HG03558 (cell line): ENCODE measurements at regions not wholly inside any gene's neighbourhood (a gene's known extent, or its start where the extent isn't known, plus 50 kb on each side); places are given as distances from the start of the nearest gene placed in this dataset.

Experiments used
- ATAC-seq: cut with Tn5 transposase; IDR thresholded peaks from one replicate; pipeline ENCODE4 v1.9.1; 2021; ENCODE audit warnings: moderate number of reproducible peaks; ENCODE audit not compliant: unreplicated experiment; ENCODE audit errors: extremely low read depth

DNA sequence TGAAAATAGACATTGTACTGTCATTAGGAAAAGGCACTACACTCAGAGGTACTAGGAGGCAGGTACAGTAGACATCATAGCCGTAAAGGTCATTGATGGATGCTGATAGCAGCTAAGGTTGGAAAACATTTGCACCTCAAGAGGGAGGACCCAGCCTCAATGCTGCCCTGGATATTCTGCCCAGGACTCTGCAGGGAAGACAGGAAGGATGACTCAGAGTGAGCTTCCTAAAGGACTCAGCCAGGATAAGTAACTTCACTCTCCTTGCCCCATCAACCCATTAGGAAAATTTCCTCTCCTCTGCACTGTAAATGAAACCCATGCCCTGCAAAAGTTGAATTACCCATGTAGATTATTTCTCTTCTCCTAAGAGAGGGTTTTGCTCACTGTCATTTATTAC lies 617.9 kb upstream of the MKI67 start:
- no peak for ATAC-seq

DNA sequence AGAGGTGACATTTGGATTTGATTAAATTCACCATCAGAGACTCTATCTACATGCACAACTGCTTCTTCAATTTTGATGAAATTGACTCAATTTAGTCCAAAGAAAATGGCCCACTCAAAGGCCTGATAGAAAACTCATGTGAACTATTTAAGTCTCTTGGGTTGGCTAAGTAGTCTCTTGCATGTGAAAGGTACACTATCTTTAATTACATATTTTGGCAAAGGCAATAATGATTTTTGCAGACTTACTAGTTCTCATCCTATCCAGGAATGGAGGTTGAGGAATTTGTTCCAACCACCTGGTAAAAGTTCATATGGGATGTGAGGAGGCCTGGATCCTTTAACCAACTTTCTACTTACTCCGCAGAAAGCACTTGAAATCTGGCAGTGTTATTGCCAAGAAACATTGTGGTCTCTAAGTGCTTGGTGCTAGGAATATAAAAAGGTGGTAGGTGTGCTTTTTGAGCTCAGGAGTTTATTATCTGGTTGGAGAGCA lies 618.6 kb upstream of the MKI67 start:
- no peak for ATAC-seq

DNA sequence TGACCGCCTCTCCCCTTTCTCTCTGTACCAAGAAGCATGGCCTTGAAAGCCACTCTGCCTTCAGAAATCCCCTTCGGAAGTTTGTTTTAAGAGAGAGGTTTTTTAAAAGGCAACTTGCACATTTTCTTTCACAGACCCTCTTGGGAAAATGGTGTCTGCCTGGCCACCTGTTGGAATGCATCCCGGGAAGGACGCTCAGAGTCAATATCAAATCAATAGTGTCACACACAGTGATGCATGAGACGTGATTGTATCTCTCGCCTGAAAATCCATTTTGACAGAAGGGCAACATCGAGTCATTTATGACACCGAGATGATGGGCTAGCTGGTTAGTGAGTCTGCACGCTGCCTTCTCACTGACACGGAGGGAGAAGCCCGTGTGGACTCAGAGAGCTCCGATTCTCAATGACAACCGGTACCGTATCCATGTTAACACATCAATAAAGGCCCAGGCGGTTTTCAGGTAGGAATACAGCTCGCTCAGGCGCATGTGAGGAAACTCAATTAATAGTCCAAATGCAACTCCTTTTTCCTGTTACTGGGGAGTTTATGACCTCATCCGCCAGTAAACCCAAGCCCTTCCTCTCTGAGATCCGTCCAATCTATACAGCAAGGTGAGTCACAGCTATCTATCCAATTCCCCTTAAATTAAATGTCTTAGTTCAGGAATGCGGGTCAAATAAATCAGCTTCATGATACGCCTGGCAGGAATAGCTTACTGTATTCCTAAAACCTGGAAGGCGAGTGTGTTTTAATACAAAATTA lies 621.5 kb upstream of the MKI67 start:
- no peak for ATAC-seq

DNA sequence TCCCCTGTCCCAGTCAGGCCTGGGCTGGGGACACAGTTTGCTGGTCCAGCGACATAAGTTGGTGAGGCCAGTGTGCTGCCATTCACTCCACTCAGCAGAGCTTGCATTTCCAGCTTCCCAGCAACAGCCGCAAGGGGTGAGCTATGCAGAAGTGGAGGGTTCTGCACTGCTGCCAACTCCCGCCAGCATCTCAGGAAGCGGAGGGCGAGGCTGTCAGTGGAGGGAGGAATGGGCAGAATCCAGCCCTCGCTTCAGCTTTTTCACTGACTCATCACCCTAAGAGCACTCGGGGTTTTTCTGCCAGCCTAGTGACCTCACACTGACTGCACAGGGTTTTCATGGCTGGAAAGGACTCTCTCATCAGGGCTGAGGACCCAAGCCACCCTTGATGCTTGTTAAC lies 625.1 kb upstream of the MKI67 start:
- ATAC-seq, result no peak

DNA sequence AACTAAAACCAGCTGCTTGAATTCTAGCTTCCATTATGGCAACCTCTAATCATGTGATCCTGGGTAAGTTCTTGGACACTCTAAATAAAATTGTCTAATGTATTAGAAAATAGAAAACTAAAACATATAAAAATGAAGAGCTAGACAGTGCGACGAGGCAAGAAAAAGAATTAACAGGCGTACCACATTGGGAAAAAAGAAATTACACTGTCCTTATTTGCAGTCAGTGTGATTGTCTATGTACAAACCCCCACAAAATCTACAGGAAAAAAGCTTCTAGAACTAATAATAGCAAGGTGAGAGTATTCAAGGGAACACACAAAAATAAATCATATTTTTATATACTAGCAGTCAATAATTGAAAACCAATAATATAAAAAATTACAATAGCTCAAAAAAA lies 625.6 kb upstream of the MKI67 start:
- ATAC-seq, result no peak

DNA sequence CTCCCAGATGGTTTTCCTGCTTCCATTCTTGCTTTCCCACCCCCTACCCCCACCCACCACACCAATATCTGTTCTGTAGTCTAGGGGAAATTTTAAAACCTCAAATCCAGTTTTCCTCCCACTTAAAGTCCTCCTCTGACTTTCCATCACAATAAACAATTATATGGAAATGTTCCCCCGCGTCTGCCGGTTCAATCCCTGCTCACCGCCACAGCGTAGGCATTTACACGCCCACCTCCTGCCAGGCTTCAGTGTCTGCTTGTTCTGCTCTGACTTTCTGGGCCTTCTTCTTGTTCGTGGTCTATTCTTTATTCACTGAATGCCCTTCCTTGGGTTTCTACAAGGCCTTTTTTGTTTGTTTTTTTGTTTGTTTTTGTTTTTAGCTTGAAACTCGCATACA lies 633.0 kb upstream of the MKI67 start:
- ATAC-seq, result no peak

DNA sequence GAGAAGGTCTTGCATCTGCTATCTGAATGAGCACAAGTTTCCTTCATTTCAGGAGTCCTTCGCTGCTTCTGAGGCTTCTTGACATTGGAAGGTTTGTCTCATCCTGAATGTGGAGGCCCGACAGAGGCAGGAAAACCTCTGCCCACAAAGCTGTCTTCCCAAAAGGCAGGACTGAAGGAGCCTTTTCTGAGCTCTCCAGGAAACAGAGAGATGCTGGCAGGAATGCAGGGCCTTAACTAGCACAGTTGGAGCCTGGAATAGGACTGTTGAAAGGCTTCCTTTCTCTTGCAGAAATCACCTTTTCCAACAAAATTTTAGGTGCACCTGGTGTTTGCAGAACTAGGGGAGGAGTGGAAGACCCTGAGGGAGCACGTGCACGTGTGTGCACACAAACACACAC lies 637.4 kb upstream of the MKI67 start:
- ATAC-seq, result no peak

DNA sequence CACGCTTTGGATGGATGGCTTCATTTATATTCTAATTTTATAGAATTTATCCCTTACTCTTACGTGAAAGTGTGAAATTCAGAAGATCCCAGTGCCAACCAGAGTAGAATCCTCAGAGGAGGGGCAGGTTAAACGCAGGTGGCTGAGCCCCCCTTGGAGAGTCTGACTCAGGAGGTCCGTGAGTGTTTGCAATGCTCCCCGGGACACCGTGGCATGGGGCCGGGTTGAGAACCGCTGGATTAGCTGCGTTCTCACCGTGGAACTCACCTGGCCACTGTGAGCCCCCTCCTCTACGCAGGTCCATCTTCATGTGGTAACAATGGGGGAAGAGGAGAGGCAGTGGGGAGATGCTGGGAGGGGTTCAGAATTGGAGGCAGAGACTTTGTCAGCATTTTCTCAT lies 638.0 kb upstream of the MKI67 start:
- no peak for ATAC-seq

DNA sequence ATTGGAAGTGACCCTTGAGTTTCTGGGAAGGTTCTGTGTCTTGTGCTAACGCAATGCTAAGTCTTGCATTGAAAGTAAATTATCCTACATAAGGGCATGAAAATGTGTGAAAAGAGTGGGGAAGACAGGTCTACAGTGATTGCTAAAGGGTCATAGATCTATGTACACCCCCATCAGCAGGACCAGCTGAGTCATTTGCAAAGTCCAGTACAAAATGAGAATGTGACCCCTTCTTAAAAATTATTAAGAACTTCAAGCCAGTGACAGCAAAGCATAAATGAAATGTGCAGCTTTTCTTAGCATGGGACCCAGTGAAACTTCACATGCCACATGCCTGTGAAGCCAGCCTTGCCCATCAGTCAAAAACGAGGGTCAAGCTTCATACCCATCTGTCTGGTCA lies 640.7 kb upstream of the MKI67 start:
- ATAC-seq, result no peak

DNA sequence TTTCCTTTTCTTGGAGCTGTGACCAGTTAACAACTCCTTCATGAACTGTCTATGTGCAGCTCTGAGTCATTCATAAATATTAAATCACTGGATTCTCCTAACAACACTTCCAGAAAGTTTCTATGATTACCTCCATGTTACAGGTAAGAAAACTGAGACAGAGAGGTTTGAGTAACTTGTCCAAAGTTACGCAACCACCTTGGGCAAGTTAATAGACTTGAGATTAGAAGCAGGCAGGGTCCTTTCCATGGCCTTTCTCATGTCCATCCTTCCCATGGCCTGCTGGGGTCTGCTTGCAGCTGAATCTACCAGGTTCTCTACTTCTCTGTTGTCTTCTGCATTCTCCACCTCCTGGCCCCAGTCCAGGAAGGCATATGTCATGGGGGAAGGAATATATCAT lies 648.8 kb upstream of the MKI67 start:
- no peak for ATAC-seq

DNA sequence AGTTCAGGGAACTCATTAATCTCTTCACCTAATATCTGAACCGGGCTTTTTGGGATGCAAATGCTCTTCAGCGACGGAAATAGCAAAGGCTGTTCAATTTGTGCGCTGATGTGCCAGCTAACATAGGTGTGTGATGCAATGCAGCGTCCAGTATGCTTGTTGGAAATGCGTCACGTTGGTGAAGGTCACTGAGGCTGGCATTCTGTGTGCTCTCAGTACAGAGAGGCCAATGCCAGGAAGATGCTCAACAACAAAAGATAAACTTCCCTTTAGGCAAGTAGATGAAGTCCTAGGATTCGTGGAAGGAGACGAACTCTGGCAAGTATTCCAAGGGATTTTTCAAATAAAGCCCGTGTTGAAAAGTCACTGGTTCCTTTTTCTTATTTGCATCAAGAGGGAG lies 649.5 kb upstream of the MKI67 start:
- ATAC-seq, result no peak

DNA sequence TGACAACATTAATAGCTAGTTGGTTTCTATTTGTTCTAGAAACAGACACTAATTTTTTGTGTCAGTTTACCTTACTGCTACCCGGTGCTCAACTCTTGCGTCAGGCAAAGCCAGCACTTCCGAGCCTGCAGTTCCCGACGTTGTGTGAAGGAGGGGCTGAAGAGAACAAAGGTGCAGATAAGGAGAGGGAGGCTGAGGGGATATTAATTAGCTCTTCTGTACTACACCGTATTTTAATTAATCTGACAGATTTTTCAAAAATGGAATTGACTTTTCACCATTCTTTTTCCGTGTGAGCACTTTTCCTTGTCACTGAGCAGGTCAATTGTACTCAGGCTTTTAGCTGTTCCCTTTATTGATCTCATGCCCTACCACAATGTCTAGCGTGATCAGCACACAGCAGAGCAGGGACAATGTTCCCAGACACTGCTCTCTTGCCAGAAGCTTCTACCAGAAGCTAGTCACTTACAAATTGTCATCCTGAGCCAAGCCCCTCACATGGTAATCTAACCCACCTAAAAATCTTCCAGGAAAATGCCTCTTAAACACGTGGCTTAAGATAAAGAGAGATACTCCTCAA lies 650.5 kb upstream of the MKI67 start:
- ATAC-seq, result no peak

DNA sequence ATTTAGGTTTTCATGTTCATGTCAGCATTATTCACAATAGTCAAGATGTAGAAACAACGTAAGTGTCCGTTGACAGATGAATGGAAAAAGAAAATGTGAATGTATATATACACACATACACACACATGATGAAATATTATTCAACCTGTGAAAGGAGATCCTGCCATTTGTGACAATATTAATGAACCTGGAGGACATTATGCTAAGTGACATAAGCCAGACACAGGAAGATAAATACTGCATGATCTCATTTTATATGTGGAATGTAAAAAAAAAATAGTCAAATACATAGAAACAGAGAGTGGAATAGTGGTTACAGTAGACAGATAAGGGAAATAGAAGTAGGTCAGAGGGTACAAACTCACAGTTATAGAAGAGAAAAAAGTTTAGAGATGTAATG lies 651.1 kb upstream of the MKI67 start:
- no peak for ATAC-seq

DNA sequence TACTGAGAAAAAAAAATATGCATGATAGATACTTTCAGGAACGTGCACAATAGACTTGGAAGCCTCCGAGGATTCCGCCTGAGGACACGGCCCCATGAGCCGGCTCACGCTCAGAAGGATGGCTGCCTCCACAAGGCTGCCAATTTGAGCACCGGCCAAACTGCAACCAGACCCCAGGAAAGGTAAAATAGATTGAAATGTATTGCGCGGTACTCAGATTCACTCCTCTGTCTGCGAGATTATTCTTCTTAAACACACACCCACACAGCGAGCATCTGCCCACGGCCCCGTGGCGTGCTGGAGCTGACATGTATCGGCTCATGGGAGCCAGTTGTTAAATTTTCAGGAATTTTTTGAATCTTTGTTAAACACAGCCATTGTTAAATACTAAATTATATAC lies 653.2 kb upstream of the MKI67 start:
- no peak for ATAC-seq

DNA sequence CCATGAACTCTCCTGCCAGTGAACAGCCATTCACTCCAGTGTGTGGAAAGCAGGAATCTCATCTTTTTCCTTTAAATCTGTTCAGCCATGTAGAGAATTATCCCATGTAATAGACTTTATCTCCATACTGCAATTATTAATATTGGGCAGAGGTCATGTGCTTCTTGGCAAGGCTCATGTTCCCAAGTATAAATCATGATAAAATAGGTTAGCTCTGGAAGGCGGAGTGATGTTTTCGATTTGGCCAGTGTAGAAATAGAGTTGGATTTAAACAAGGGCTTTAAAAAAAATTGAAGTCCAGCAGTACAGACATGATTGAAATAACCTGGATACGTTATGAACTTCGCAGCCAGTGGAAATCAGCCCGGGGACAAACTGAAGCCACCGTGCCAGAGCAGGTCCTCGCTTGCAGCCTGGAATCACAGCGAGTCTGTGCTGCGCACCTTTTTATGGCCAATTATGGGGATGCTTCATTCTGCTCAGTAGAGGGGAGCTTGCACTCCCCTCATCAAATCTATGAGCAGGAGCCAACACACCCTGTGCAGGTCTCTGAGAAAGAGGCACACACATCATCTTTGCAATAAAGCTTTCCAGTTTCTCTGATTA lies 654.0 kb upstream of the MKI67 start:
- no peak for ATAC-seq

DNA sequence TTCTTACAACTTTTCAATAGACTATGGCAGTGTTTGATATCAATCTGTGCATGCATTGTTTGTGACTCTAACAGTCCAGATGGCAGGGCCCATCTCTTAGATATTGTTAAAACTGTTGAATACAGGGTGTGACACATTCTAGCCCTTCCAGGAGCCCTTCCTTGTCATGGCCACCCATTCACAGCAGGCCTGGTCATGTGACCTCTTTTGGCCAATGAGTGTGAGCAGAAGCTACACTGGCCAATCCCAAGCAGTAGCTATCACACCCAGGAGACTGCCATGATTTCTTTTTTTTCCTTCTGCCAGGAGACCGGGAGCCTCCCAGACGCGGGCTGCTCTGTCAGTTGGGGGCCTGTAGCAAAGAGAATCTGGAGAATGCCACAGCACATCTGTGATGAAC lies 655.4 kb upstream of the MKI67 start:
- no peak for ATAC-seq

DNA sequence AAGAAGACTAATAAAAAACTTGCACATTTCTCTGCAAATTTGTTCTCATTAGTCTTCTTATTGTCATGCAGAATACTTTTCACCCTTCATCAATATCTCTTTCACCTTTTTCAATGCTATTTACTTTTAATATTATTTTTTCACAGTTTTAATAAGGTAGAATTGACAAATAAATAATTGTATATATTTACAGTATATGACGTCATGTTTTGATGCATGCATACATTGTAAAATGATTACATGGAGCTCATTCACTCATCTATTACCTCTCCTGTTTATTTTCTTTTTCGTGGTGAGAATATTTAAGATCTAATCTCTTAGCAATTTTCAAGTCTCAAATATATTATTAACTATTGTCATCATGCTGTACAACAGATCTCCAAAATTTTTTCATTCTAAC lies 658.2 kb upstream of the MKI67 start:
- no peak for ATAC-seq

DNA sequence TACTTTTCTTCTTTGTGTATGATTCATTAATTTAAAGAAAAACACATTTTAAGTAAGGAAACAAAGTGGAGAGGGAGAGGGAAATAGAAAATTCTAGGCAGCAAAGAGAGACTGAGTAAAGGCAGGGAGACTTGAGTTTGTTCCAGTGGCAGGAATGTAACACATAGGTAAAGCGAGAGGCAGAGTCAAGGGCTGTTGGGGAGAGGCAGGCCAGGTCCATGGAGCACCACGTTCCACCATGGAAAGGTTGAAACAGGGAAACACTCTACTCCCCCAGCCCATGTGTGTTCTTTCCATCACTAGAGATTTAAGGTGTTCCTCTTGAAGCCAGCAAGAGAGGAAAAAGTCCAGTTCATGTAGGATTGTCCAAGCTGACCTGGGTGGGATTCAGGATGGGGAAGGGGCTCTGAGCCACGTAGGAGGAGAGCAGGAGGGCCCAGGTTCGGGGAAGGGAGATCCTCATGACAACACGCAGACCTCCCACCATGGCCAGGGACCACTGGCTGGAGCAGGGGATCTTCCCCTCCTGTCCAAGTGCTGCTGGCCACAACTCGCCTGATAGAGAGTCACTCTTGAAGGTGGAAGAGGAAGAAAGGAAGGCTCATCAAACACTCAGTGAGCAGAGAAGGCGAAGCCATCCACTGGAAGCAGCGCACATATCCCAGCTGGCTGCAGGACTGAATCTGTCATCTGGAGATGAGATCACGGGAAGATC lies 666.4 kb upstream of the MKI67 start:
- ATAC-seq, result no peak

DNA sequence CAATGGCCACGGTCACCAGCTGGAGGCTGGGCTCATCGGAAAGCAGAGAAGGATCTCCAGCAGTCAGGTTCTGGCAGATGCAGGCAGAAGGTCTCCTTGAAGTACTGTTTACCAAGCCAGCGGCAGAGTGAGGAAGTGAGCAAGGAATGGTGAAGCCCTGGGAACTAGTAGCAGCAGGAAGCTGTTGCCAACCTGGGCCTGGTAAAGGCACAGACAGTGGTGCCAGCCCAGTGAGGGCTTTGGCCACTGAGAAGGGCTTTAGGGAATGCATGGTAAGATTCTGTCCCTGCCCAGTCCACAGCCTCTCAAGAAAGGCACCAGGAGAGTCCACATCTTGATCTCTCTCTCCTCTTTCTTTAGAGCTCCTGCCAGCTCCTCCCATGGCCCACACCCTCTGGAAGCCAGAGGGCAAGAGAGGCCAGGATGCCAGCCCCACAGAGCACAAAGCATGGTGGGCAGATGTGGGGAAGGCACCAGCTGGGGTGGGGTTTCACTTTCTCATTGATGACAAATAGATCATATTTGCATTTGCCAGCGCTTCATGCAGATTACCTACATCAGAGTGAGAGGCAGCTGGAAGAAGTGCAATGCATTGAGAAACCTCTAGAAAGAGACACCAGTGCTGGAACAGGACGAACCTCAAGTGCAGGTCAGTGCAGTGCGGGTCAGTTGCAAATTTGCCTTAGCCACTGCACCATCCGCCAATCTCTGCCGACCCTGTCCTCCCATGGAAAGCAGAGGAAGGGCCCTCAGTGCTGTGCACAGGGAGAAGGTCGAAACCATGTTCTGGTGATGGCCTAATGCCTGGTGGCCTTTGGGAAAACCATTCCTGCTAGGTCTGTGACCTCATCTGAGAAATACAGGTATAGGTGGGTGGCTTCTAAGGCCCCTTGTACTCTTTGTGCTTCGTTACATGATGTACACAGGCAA lies 667.8 kb upstream of the MKI67 start:
- ATAC-seq, result no peak

DNA sequence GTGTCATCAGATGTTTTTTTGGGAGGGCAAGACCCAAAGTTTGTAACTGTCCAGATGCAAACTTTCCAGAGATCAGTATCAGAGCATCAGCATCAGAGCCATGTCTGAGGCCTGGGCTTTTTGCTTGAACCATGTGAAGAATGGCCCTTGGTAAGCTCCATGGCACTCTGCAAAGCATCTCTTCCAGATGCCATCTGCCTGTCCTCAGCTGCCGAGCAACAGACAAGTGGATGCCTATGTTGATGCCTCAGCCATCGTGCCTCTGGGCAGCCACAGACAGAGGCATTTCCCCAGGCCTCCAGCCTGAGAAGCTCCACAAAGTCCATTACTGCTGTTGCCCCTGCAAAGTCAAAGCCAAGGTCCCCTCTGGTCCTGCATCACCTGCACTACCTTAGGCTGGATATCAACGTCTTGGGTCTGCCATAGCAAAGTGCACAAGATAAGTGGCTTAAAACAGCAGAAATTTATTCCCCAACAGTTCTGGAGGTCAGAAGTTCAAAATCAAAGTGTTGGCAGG lies 670.2 kb upstream of the MKI67 start:
- no peak for ATAC-seq
